GM18858 (cell line): ENCODE measurements at regions not wholly inside any gene's neighbourhood (a gene's known extent, or its start where the extent isn't known, plus 50 kb on each side); places are given as distances from the start of the nearest gene placed in this dataset.

Experiments used
- ATAC-seq: cut with Tn5 transposase; IDR thresholded peaks from one replicate; pipeline ENCODE4 v1.9.1; 2021; ENCODE audit not compliant: unreplicated experiment

GRCh38 chr18:55121397-55122170 lies 162.3 kb upstream of the CCDC68 start:
- ATAC-seq: no peak

GRCh38 chr18:55120896-55121295 lies 161.6 kb upstream of the CCDC68 start:
- no peak for ATAC-seq

- no peak for ATAC-seq
These were observed 160.2 kb upstream of the CCDC68 start for GRCh38 chr18:55119434-55119833.

GRCh38 chr18:55119016-55119415 lies 159.8 kb upstream of the CCDC68 start:
- no peak for ATAC-seq

GRCh38 chr18:55116863-55117262 lies 157.6 kb upstream of the CCDC68 start:
- ATAC-seq: no peak

- no peak for ATAC-seq
These were observed 156.3 kb upstream of the CCDC68 start for GRCh38 chr18:55115606-55116005.

- ATAC-seq: no peak
These were observed 155.6 kb upstream of the CCDC68 start for GRCh38 chr18:55114876-55115275.

GRCh38 chr18:55113800-55114199 lies 154.5 kb upstream of the CCDC68 start:
- ATAC-seq: no peak

- ATAC-seq: no peak
These were observed 152.0 kb upstream of the CCDC68 start for GRCh38 chr18:55111271-55111670.

GRCh38 chr18:55110436-55110835 lies 151.2 kb upstream of the CCDC68 start:
- no peak for ATAC-seq

GRCh38 chr18:55109818-55110414 lies 150.7 kb upstream of the CCDC68 start:
- no peak for ATAC-seq

GRCh38 chr18:55106906-55107305 lies 147.6 kb upstream of the CCDC68 start:
- ATAC-seq: no peak

GRCh38 chr18:55106466-55106865 lies 147.2 kb upstream of the CCDC68 start:
- ATAC-seq: peak; percentile 56

GRCh38 chr18:55105873-55106272 lies 146.6 kb upstream of the CCDC68 start:
- ATAC-seq: no peak

GRCh38 chr18:55102958-55103456 lies 143.7 kb upstream of the CCDC68 start:
- no peak for ATAC-seq

GRCh38 chr18:55102501-55102900 lies 143.2 kb upstream of the CCDC68 start:
- ATAC-seq: no peak

GRCh38 chr18:55101458-55101824 lies 142.2 kb upstream of the CCDC68 start:
- no peak for ATAC-seq

GRCh38 chr18:55100817-55101457 lies 141.7 kb upstream of the CCDC68 start:
- no peak for ATAC-seq

GRCh38 chr18:55097456-55098170 lies 138.4 kb upstream of the CCDC68 start:
- no peak for ATAC-seq

- no peak for ATAC-seq
These were observed 137.1 kb upstream of the CCDC68 start for GRCh38 chr18:55096263-55096951.

GRCh38 chr18:55095584-55095983 lies 136.3 kb upstream of the CCDC68 start:
- ATAC-seq: no peak
